ENCODE measurements at regions not wholly inside any gene's neighbourhood (a gene's known extent, or its start where the extent isn't known, plus 50 kb on each side); places are given as distances from the start of the nearest gene placed in this dataset.
"Not testable (repeated sequence)": the region's sequence is repeated elsewhere in the genome, so short reads cannot be mapped to it uniquely, and the experiment has no call there.

DNA sequence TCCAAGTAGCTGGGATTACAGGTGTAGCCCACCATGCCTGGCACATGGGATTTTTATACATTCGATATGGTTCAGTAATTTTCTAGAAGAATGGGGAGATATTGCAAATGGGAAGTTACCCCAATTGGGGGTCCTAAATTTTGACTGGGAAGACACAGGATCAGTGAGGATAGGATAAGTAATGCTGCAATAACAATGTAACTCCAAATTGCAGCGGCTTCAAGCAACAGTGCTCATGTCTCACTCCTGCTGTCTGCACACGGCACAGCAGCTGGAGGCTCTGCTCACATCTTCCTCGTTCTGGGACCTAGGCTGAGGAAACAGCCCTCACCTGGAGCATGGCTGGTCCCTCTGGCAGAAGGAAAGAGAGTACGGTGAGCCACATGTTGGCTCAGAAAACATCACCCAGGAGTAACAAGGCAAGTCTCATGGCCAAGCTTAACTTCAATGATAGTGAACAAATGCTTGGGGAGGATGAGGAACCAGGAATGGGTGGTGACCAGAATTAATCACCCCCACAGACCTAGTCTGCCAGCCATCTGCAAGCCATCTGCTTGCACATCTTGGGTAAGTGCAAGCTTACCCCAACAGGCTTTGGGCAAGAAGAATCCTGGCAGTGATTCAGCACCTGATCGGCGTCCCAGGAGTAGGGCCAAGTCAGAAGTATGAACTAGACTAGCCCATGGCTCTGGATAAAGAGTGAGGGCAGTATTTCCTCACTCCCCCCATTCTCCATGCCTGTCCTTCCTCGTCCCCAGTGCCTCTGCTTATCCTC lies 229.2 kb downstream of the COPRS start:
- no peak for DNase-seq (ENCODE audit: low spot score in 2 of 2)
- Histone ChIP-seq H3K4me3 (no peak overlapping the region), H3K4me1 (no peaks in the 10 kb centered on the region), H3K27me3 (no peaks in the 10 kb centered on the region), H3K9me3 (peaks cover 0 to 10% of the 10 kb centered on the region in 2 donors), H3K36me3 (no peaks in the 10 kb centered on the region), H3K27ac (no peak overlapping the region)
- intact Hi-C loops (cut with DNase I) = no loop called here
- TF ChIP-seq, protein P1, sequence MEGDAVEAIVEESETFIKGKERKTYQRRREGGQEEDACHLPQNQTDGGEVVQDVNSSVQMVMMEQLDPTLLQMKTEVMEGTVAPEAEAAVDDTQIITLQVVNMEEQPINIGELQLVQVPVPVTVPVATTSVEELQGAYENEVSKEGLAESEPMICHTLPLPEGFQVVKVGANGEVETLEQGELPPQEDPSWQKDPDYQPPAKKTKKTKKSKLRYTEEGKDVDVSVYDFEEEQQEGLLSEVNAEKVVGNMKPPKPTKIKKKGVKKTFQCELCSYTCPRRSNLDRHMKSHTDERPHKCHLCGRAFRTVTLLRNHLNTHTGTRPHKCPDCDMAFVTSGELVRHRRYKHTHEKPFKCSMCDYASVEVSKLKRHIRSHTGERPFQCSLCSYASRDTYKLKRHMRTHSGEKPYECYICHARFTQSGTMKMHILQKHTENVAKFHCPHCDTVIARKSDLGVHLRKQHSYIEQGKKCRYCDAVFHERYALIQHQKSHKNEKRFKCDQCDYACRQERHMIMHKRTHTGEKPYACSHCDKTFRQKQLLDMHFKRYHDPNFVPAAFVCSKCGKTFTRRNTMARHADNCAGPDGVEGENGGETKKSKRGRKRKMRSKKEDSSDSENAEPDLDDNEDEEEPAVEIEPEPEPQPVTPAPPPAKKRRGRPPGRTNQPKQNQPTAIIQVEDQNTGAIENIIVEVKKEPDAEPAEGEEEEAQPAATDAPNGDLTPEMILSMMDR (IDR thresholded peaks at IDR 0.05) = no peak

DNA sequence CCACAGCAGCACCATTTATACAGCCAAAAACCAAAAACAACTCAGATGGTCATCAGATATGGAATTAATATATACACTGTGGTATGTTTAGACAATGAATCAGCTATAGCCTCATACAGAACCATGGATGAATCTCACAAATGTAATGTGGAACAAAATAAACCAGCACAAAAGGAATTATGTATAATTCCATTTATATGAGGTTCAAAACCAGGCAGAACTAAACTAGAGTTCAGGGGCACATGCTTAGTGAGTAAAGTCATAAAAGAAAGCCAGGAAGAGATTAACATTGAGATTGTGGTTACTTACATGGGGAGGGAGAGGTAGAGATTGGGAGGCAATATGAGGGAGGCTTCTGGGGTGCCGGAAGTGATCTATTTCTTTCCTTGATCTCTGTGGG lies 231.1 kb downstream of the COPRS start:
- H3K4me3 ChIP-seq = no peak overlapping the region
- H3K4me1 ChIP-seq = no peaks in the 10 kb centered on the region
- intact Hi-C loops (cut with DNase I) = no loop called here
- TF ChIP-seq, protein P1 (IDR thresholded peaks at IDR 0.05) = no peak
- no peak overlapping the region for H3K27ac ChIP-seq
- no peaks in the 10 kb centered on the region for H3K36me3 ChIP-seq
- H3K9me3 ChIP-seq = peaks cover 0 to 21% of the 10 kb centered on the region in 2 donors
- DNase-seq (ENCODE audit: low spot score in 2 of 2) = no peak
- H3K27me3 ChIP-seq = no peaks in the 10 kb centered on the region

DNA sequence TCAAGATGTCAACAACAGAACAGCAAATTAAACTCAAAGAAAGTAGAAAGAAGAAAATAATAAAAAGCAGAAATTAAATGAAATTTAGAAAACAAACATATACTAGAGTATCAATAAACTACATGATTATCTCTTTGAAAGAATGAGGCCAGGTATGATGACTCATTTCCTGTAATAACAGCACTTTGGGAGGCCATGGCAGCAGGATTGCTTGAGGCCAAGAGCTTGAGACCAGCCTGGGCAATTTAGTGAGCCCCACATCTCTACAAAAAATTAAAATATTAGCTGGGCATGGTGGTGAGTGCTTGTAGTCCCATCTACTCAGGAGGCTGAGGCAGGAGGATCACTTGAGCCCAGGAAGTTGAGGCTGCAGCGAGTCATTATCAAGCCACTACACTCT lies 232.5 kb downstream of the RAB11FIP4 start:
- H3K27ac ChIP-seq = no peak overlapping the region
- TF ChIP-seq, protein P1 (IDR thresholded peaks at IDR 0.05) = no peak
- H3K9me3 ChIP-seq = peaks cover 4 to 27% of the 10 kb centered on the region in 2 donors
- no peaks in the 10 kb centered on the region for H3K36me3 ChIP-seq
- H3K27me3 ChIP-seq = no peaks in the 10 kb centered on the region
- no peak overlapping the region for H3K4me3 ChIP-seq
- no peak for DNase-seq (ENCODE audit: low spot score in 2 of 2)
- H3K4me1 ChIP-seq = no peaks in the 10 kb centered on the region
- intact Hi-C loops (cut with DNase I) = no loop called here

DNA sequence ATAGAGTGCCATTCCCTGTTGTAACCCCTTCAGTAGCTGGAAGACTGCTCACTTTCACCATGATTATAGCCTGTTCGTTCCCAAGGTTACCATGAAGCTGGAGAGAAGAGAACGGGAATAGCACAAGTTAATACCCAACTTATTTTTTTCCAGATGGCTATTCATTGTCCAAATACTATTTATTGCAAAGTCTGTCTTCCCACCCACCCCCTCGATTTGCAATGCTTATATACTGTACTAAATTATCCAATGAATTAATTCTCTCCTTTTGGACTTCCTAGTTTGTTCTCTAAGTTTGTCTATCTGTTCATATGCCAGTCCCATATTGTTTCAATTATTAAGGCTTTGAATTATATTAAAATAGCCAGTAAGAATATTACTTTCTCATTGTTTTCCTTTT lies 231.0 kb downstream of the RAB11FIP4 start:
- Histone ChIP-seq H3K9me3 (peaks cover 4 to 27% of the 10 kb centered on the region in 2 donors), H3K36me3 (peaks cover 0 to 3% of the 10 kb centered on the region in 2 donors), H3K4me1 (no peaks in the 10 kb centered on the region), H3K4me3 (no peak overlapping the region), H3K27ac (no peak overlapping the region), H3K27me3 (no peaks in the 10 kb centered on the region)
- TF ChIP-seq, protein P1 (IDR thresholded peaks at IDR 0.05) = no peak
- DNase-seq (ENCODE audit: low spot score in 2 of 2) = no peak
- intact Hi-C loops (cut with DNase I) = no loop called here

GRCh38 chr17:31621566-31621965 lies 230.1 kb downstream of the RAB11FIP4 start:
- intact Hi-C loops (cut with DNase I) = no loop called here
- peaks cover 0 to 3% of the 10 kb centered on the region in 2 donors for H3K36me3 ChIP-seq
- TF ChIP-seq, protein P1 (IDR thresholded peaks at IDR 0.05) = no peak
- H3K27ac ChIP-seq = no peak overlapping the region
- DNase-seq (ENCODE audit: low spot score in 2 of 2) = no peak
- no peaks in the 10 kb centered on the region for H3K4me1 ChIP-seq
- H3K27me3 ChIP-seq = no peaks in the 10 kb centered on the region
- peaks cover 4 to 27% of the 10 kb centered on the region in 2 donors for H3K9me3 ChIP-seq
- H3K4me3 ChIP-seq = no peak overlapping the region

DNA sequence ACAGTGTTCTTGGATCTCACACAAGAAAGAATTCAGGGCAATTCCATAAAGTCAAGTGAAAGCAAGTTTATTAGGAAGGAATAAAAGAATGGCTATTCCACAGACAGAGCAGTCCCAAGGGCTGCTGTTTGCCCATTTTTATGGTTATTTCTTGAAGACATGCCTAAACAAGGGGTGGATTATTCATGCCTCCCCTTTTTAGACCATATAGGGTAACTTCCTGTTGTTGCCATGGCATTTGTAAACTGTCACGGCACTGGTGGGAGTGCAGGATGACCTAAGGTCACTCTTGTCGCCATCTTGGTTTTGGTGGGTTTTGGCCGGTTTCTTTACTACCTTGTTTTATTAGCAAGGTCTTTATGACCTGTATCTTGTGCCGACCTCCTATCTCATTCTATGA lies 219.6 kb downstream of the RAB11FIP4 start:
- H3K27me3 ChIP-seq; H3K27ac ChIP-seq; H3K36me3 ChIP-seq; H3K9me3 ChIP-seq; H3K4me3 ChIP-seq; H3K4me1 ChIP-seq; intact Hi-C loops (cut with DNase I); DNase-seq (ENCODE audit: low spot score in 2 of 2): not testable (repeated sequence)
